GM18519 (cell line): ENCODE measurements at regions not wholly inside any gene's neighbourhood (a gene's known extent, or its start where the extent isn't known, plus 50 kb on each side); places are given as distances from the start of the nearest gene placed in this dataset.
A peak's percentile ranks its signal among the peaks of the same experiment; 100 is the strongest.
"Not testable (repeated sequence)": the region's sequence is repeated elsewhere in the genome, so short reads cannot be mapped to it uniquely, and the experiment has no call there.

Experiments used
- ATAC-seq: cut with Tn5 transposase; IDR thresholded peaks from one replicate; pipeline ENCODE4 v1.9.1; 2021; ENCODE audit warnings: mild to moderate bottlenecking, moderate library complexity; ENCODE audit not compliant: unreplicated experiment, low FRiP score

DNA sequence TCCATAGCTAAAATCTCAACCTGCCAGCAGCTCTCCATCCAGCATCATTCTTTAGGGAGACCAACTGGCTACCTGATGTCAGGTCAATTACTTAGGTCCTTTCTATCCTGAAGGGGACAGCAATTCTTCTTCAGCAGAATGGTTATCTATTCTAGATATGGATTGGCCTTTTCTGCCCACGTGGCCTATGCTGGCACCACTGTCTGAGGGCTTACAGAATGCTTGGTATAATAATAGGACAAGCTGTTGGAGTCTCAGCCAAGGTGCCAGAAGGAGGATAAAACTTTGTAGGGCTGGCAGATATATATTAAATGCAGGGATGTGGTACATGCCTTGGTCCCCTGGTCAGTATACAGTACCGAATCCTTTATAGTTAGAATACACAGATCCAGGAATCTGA, 89.8 kb upstream of the C1GALT1C1 start:
- ATAC-seq, result no peak

DNA sequence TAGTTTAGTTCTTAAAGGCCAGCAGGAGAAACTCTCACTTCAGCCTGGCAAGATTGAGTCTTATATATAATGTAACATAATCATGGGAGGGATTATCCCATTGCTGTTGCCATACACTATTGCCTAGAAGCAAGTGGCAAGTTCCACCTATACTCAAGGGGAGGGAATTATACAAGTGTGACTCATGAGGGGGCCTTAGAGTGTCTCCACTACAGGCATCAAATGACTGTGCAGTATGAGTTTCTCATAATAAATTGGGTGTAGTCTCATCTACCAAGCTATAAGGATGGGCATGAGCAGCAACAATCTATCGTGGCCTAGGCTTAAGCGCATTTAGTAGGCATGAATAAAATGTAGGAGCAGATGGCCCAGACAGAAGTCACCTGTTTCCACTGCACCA, 89.1 kb upstream of the C1GALT1C1 start:
- ATAC-seq, result no peak

DNA sequence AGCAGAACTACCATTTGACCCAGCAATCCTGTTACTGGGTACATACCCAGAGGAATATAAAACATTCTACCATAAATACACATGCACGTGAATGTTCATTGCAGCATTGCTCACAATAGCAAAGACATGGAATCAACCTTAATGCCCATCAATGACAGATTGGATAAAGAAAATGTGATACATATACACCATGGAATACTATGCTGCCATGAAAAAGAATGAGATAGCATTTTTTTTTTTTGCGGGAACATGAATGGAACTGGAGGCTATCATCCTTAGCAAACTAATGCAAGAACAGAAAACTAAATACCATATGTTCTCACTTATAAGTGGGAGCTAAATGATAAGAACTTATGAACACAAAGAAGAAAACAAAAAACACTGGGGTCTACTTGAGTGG, 72.5 kb upstream of the C1GALT1C1 start:
- not testable (repeated sequence) for ATAC-seq

DNA sequence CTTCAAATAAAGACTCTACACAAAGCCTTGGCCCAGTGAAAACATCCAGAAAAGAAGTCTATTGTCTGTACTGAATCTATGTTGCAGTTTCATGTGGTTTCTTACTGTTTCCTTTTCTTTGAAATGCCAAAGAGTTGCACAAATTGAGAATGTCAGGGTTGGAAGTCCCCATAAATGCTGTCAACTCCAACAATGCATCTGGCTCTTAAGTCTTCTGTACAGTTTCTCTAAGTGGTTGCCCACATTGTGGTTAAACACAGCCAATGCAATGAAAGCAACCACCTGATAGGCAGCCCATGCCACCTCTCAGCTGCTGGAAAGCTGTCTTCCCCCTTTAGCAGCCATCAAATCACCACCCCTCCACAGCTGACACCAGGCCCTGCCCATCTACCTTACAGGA, 67.2 kb upstream of the C1GALT1C1 start:
- ATAC-seq, result peak; percentile 83

DNA sequence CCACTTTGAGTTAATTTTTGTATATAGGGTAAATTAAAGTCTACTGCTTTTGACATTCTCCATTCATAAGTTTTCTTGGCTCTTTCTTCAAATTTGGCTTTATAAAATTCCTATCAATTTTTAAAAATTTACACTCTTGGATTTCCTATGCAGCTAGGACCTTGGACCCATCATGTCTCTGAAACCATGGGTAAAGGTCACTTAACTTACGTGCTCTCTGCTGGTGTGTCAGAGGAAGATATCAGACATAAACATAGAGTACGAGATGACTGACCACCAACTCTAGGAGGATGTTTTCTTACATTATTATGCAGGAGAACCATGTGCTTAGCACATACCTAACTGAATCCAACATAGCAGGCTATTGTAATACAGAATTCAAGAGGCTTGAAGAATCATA, 62.5 kb upstream of the C1GALT1C1 start:
- no peak for ATAC-seq

DNA sequence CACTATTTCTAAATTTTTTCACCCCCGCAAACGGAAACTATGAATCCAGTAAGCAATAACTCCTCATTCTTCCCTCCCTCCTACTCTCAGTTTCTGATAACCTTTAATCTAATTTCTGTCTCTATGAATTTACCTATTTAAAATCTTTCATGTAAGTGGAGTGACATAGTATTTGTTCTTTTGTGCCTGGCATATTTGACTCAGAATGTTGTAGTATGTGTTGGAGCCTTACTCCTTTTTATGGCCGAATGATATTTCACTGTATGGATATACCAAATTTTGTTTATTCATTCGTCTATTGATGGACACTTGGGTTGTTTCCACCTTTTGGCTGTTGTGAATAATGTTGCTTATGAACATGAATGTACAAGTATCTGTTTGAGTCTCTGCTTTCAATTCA, 61.1 kb upstream of the C1GALT1C1 start:
- ATAC-seq, result no peak

DNA sequence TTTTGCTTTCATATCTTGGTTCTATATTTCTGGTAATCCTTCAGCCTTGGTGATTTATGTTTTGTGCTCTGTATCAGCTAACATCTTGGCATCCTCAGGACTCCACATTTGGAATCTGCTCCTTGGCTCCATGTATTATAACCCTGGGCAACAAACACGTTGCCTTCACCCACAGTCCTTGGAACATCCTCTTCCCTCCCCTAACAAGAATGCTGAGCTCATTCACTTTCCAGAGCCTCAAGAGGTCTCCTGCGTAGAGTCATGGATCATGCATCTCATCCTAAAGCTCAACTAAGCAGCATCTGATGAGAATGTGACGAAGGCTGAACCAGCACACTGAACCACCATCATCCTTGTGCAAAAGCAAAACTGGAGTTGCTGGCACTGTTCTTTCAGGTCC, 60.5 kb upstream of the C1GALT1C1 start:
- no peak for ATAC-seq

DNA sequence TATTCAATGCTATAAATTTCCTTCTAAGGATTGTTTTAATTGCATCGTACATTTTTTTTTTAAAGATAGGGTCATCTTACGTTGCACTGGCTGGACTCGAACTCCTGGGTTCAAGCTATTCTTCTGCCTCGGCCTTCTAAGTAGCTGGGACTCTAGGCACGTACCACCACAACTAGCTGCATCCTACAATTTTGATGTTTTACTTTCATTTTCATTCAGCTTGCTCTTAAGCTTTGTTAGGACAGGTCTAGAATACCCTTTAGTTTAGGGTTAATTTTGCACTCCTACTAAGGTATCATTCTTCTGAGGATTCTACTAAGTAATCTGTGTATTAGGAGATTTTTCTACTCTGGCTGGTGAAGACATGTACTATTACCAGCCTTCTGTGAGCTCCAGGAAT, 50.2 kb upstream of the C1GALT1C1 start:
- no peak for ATAC-seq
